ENCODE measurements at regions not wholly inside any gene's neighbourhood (a gene's known extent, or its start where the extent isn't known, plus 50 kb on each side); places are given as distances from the start of the nearest gene placed in this dataset.

DNA sequence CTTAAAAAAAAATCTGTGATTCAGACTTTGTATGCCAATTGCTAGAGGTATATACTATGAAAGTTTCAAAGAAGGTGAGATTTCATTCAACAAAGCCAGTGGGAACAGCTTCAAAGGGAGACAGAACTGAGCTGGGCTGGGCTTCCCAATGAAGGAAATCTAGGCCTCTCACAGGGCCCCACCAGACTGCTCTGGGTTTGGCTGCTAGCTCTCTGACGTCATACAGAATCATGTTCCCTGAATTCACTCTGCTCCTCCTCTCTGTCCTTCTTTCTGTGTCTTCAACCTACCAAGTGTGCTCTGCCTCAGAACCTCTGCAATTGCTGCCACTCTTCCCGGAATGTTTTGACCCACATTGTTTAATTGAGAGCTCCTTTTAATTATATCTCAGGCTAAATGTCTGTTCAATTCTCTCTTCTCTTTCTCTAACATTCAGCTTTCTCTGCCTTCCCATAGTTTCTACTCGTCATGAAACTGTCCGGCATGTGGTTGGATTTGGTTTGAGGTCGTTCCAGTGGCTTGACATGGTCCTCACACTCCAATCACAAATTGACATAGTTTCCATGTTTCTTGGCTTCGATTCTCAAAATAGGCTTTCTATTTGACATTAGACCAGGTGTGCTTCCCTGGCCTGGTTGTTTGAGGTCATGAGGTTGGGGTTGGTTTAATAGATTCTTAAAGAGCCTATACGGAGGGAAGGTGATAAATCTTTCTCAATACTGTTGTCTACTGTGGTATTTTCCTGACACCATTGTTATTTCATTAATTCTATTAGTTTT, 282.1 kb upstream of the EMCN start:
- DNase-seq (ENCODE audit: low read depth) = no peak

DNA sequence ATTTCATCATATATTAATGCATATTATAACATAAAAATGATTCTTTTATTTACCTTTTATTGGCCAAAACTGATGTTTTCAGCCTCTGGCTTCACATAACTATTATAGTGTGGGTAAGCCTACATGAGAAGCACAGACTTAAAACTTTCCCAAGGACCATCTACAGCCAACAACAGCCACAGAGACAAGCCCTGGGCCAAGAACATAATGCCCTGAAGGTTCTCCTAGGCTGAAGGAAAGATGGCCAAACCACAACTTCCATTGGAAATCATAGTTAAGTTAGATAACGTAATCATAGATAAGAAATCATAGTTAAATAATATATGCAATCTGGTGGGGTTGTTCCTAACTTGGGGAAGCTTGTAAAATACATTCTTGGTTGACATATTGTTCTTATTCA, 280.0 kb upstream of the EMCN start:
- no peak for DNase-seq (ENCODE audit: low read depth)

DNA sequence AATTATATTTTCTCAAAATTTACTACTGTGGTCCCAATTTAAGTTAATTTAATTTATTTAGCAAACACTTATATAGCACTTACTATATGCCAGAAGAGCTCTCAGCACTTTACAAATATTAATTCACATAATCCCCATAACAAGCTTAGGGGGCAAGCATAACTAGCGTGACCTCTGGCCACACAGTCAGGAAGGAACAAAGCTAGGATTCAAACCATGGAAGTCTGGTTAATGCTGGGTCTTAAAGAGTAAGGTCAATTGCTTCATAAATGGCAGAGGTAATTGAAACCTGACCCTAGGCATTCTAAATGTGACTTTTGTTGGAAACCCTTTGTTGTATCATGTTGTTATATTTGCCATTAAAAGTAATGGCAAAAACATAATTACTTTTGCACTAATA, 279.5 kb upstream of the EMCN start:
- no peak for DNase-seq (ENCODE audit: low read depth)

DNA sequence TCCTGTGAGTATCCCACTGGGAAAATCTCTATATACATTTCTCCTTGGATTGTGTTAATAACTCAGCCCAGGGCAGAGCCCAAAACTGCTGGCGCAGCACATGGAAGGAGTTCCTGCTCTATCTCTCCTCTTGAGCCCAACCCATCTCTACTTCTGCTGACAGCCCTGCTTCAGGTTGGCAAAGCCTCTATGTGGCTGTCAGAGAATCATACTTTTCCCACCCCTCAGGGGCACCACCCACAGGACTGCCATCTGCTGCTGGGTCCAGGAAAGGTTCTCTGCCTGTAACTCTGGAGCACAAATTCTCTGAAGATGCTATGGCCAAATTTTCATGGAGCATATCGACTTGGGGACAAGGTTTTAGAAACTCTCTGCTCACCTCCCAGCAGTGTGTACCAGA, 278.5 kb upstream of the EMCN start:
- DNase-seq (ENCODE audit: low read depth) = no peak

- DNase-seq (ENCODE audit: low read depth) = no peak
Observed at GRCh38 chr4:100795581-100795980, 277.8 kb upstream of the EMCN start.

DNA sequence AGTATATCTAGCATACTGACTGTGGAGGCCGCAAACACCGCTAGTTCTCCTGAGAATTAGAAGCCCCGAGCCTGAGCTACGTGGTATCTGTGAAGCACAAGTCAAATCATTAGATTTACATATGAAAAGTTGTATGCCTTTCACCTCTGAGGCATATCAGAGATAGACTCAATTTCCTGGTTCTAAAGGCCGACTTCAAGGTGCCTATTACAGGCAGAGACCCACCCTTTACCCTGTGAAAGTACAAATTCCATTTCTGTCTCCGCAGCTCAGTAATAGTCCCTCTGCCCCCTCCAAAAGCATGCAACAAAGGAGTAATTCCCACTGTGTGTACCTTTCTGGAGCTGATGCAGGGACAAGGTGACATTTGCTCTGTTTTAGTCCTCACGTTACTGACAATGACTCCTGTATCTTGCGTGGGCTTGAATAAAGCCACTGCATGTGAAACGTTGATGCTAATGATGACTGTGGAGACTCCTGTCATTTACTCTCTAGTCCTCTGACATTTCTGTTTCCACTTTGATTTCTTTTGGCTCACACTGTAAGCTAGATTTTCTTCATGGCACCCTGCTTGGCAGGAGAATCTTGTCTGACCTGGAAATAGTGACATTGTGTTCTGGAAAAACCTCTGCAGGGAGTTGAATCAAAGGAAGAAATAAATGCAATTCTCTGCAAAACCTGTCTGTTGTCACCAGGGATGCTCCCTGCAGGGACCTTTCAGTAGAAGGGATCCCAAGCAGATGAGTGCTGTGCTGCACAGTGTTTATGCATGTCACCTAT, 273.2 kb upstream of the EMCN start:
- DNase-seq (ENCODE audit: low read depth) = no peak

GRCh38 chr4:100789991-100790390, 272.2 kb upstream of the EMCN start:
- no peak for DNase-seq (ENCODE audit: low read depth)

DNA sequence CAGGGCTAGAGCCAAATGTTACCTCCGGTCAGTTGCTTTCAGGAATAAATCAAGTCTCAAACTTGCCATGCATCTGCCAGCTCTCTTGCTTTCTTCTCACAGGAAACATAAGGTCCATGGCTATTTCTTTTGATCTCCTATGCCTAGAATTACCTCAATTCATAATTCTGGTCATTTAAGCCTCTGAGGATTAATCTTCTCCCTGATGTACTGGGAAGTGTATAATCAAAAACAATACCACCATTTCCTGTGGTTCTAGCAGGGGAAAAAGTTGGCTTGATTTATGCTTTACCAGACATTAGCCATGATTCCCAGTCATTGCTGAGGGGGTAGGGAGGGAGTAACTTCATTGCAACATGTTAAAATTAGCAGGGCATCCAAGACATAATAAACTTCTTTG, 268.7 kb upstream of the EMCN start:
- no peak for DNase-seq (ENCODE audit: low read depth)

- no peak for DNase-seq (ENCODE audit: low read depth)
Observed at GRCh38 chr4:100782356-100782755, 264.5 kb upstream of the EMCN start.

DNA sequence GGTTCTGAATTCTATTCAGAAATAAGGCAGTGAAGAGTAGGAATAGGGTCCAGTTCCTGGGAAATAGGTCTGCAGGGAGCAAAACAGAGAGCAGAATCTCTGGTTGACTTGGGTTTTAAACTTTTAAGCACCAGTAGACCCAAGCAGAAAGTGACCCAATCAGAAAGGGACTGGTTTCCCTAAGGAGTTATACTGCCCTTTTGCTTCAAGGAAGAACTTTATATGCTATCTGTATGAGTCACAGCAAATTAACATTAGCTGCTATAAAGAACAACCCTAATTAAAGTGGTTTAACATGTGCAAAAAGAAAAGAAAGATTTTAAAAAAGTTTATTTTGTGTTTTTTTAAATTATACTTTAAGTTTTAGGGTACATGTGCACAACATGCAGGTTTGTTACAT, 263.6 kb upstream of the EMCN start:
- no peak for DNase-seq (ENCODE audit: low read depth)

DNA sequence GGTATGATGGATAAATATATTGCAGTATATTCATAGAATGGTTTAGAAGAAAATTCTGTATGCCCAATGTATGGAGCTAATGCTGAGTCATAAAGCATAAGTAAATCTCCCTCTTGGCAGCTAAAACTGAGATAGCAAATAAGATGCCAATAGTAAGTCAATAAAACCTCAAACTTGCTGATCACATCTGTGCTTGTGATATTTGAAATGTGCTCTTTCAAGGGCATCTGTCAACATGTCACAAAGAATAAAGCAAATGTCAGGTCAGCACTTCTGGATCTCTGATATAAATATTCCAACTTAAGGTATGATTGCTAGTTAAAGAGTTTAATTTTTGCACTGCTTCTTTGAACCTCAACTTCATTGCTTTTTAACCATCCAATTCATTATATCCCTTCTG, 262.3 kb upstream of the EMCN start:
- DNase-seq (ENCODE audit: low read depth) = no peak

DNA sequence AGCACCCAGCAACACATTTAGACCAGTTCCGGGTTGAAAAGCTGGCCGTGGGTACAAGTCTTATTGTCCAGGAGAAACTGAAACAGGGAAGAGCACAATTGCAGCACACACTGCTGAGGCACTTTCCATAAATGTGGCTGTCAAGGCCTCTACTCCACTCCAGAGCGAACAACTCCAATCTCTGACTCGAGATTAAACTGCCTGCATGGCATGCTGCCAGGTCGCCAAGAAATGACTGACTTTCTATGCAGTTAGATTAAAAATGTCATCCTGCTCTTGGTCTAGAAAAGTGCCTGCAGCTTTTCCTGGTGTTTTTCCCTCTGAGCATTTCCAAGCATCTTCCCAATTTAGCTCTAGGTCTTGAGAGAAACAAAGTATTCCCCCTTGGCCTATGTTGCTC, 260.6 kb upstream of the EMCN start:
- no peak for DNase-seq (ENCODE audit: low read depth)

DNA sequence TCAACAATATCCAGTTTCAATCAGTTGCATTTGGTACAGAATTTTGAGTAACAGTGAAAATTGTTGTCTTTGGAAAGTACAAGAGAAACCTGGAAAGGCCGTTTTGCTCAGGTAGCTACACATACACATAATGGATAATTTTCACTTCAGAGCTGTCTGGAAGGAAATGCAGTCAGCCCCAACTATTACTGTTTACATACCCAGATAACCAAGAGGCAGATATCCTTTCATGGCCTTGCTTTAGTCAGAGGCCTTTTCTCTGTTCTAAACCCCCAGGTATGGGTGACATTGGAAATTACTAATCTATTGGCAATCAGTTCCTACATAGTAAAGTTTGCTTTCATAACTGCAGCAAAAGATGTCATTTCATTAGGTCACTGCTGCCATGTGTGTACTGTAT, 244.9 kb upstream of the EMCN start:
- DNase-seq (ENCODE audit: low read depth) = no peak

DNA sequence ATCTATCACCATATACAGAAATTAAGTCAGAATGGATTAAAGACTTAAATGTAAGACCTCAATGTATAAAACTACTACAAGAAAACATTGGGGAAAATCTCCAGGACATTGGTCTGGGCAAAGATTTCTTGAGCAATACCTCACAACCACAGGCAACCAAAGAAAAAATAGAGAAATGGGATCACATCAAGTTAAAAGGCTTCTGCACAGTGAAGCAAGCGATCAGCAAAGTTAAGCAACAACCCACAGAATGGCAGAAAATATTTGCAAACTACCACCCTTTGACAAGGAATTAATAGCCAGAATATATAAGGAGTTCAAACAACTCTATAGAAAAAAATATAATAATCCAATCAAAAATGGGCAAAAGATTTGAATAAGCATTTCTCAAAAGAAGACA, 236.9 kb upstream of the EMCN start:
- DNase-seq (ENCODE audit: low read depth) = no peak

DNA sequence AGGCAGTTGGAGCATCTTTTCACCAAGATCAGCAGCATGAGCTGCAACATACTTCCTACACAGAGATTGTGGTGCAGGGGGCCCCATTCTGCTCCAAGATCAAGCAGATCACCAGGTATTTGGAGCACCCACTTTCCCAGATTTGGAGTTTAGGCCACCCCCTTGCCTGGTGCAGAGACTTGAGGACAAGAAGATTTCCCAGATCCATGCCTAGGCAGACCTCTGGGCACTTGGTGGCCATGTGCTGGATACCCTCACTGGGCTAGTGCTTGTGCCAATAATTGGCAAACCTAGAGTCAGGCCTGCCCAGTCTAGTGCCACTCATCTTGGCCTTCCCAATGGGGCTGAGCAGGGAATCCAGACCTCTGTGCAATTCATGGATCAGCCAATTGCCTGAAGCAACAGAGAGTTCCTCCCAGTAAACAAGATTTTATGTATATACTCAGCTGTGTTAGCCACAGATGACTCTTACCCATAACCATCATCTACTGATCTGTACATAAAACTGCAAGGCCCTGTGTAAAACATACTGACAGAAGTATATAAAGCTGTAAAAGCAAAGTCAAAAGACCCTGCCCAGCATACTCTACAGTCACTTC, 228.4 kb upstream of the EMCN start:
- DNase-seq (ENCODE audit: low read depth) = no peak

DNA sequence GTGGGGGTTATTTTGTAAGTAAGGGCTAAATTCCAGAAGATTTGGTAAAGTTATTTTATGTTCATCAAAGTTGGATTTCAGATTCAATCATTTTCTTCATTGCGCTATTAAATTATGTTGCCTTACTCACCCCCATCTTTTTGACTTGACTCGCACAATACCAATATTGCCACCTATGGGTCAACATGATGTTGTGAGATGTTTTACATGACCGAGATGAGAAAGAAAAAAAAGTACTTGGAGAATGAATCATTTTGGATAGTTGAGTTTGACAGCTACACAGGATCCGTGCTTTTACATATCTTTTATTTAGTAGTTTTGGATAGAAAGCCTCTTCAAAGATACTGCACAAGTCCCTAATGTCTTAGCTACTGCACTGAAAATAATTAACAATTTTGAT, 224.2 kb upstream of the EMCN start:
- peak; percentile 31 for DNase-seq (ENCODE audit: low read depth)

- no peak for DNase-seq (ENCODE audit: low read depth)
Observed at GRCh38 chr4:100739426-100739825, 221.6 kb upstream of the EMCN start.

DNA sequence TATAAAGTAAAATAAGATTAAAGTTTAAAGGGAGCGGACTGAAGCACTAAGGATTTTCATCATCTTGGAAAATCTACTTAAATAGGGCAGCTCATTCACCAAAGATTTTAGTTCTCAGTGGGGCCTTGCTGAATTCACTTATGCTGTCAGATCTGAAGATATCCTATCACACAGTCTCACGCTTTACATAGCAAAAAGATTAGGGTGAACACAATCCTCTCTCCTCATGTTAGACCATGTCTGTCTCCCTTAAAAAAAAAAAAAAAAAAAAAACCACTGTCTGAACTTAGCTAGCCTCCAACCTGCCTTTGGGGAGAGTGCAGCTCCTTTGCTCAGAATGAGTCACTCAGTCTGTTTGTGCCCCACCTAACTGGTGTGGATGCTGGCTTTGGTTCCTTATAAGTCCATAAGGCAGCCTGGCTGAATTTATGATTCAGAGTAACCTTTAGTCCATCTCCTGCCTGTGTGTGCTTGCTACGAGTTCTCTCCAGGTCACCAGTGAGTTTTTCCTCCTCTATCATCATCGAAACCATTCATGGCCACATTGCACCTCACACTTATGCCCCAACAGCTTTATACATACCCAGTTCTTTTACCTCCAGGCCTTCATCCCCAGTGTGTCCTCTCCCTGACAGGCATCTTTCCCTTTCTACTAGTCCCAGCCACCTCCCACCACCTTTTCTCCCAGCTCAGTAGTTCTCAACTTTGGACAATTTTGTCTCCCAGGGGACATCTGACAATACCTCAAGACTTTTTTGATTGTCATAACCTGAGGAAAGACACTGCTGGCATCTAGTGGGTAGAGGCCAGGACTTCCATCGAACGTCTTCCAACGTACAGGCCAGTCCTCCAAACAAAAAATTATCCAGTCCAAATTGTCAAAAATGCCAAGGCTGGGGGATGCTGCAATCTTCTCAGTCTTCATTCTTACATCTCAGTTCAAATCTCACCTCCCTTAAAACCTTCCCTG, 220.7 kb upstream of the EMCN start:
- peak; percentile 86 for DNase-seq (ENCODE audit: low read depth)

GRCh38 chr4:100736641-100737451, 219.0 kb upstream of the EMCN start:
- peak; percentile 87 for DNase-seq (ENCODE audit: low read depth)

DNA sequence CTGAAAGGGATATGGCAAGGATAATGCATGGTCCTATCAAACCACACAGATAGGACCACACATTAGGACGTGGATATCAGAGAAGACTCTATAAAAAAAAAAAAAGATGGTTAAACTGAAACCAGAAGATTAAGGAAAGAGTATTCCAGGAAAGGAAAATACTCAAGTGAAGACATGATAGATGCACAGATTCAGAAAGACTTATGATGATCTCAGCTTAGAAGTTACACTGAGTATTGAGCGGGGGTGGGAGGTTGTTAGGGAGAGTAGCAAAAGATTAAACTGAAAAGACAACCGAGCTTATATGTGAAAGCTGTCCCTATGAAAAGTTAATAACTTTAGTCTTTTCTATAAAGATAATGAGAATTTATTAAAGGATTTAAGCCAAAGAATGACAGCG, 211.0 kb upstream of the EMCN start:
- DNase-seq (ENCODE audit: low read depth) = no peak

- no peak for DNase-seq (ENCODE audit: low read depth)
Observed at GRCh38 chr4:100722866-100723459, 205.1 kb upstream of the EMCN start.
